ENCODE measurements at regions not wholly inside any gene's neighbourhood (a gene's known extent, or its start where the extent isn't known, plus 50 kb on each side); places are given as distances from the start of the nearest gene placed in this dataset.

DNA sequence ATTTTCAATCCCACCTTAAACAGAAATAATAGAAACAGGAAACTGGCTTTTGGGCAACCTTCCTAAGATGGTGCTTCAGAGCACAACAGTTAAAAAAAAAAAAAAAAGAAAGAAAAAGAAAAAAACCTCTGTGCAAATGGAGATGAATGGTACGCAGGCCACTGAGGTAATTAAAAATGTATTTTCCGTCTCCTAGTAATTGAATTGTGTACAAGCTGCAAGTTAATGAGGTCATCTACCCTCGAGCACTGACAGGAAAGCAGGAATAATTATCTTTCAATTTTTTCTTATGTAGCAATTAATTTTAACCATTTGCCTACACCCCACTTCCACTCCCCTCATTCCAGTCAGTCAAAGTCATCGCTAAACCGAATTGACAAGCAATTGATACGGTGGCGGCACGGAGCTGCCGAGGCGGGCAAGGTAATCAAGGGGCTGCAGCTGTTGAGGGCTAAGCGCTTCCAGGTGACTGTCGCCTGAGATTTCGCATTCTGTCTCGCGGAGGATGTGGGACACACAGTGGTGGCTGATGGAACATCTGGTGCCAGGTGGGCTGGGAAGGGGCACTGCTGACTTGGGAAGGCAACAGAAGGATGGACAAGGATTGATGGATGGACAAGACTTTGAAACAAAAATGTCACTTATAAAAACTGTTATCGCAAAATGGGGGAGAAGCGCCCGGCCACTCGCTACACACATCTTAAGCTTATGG is 109.4 kb downstream of the RCN1 start:
- DNase-seq (ENCODE audit: extremely low read depth, low read depth, low spot score) = no peak

DNA sequence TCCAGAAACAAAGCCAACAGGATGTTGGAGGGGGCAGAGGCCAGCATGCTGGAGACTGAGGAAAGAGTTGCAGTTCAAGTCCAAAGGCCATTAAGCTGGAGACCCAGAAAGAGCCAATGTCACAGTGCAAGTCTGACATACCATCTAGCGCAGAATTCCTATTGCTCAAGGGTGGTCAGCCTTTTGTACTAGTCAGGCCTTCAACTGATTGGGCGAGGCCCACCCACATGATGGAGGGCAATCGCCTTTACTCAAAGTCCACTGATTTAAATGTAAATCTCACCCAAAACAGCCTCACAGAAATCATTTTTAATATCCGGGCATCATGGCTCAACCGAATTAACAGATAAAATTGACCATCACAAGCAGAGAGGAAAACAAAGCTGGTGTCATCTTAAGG is 113.9 kb downstream of the RCN1 start:
- DNase-seq (ENCODE audit: extremely low read depth, low read depth, low spot score) = no peak

DNA sequence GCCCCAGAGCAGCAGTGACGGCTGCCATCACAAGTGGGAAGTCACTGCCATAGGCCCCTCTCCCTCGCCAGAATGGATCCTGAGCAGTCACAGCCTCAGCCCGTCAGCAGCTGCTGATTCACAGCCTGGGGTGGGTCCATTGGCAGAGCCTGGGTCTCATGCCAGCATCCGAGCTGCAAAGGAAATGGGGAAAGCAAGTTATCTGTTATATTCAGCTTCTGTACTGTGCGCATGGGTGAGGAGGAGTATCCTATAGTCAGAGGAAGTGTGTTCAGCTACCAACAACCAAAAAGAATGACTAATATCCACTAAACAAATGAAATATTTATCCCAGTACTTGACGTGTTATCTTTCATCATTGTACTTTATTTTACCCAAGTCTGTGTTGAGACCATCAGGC is 119.7 kb downstream of the RCN1 start:
- DNase-seq (ENCODE audit: extremely low read depth, low read depth, low spot score) = no peak

DNA sequence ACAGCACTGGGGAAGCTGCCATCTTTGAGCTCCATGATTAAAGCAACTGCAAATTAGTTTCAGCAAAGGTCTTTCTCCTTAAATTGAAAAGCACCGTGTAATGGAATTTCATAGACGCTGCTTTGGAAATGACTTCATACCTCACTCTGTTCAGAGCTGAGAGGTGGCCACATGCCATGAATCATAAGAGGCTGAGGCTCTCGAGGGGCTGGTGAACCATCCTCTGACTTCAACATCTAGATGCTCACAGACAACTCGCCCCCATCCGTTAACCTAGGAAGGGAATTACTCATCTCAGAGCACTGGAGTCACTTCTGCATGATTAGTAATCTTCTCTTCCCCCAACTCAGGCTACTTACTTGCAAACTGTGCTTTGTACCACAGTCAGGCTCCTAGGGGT is 122.3 kb downstream of the RCN1 start:
- no peak for DNase-seq (ENCODE audit: extremely low read depth, low read depth, low spot score)

DNA sequence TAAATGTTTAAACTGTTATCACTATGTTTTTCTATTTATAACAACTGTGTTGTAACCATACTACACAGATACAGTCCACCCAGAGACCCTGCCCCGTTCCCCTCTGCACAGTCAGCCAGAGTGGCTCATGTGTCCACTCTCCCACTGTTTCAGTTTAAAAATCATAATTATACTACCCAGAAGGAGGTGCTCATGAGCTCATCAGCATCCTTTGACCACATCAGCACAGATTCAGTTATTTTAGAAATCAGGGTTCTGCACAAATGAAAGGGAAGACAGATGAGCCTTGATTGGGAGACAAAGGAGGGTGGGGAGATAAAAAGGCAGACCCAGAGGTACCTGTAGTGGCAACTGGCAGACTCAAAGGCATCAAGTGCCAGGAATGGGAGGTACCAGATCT is 124.3 kb downstream of the RCN1 start:
- DNase-seq (ENCODE audit: extremely low read depth, low read depth, low spot score) = no peak

DNA sequence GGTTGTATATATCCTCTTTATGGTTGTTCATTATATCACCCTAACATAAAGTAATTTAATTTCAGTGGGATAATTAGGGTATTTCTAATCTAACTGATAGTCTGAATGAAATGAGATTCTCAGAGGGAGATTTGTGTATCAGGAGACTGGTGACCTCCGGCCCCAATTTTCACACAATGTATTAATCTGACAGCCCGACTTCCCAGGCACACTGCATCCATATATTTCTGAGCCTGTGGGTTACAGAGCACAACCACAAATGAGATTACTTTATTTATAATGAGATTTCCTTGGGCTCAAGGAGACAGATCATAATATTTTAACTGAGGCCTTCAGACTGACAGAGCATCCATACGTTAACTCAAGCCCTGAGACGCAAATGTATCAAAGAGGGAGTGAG is 125.9 kb downstream of the RCN1 start:
- no peak for DNase-seq (ENCODE audit: extremely low read depth, low read depth, low spot score)

DNA sequence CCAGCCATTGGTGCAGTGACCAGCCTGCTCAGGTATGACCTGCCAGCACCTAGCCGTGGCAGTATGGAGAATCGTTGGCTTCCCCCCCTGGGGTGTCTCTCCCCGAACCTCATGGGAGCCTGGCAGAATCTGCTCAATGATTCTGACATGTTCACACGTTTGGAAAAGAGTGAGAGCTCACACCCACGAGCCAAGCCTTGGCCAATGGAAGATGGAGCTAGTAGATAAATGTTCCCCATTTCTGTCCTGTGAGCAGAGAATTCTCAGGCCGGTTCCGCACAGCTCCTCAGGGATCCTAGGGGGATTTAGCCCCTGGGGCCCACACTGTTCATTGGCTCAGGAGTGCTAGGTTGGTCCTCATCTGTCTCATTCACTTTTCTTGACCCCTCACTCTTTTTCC is 128.4 kb downstream of the RCN1 start:
- DNase-seq (ENCODE audit: extremely low read depth, low read depth, low spot score) = no peak

DNA sequence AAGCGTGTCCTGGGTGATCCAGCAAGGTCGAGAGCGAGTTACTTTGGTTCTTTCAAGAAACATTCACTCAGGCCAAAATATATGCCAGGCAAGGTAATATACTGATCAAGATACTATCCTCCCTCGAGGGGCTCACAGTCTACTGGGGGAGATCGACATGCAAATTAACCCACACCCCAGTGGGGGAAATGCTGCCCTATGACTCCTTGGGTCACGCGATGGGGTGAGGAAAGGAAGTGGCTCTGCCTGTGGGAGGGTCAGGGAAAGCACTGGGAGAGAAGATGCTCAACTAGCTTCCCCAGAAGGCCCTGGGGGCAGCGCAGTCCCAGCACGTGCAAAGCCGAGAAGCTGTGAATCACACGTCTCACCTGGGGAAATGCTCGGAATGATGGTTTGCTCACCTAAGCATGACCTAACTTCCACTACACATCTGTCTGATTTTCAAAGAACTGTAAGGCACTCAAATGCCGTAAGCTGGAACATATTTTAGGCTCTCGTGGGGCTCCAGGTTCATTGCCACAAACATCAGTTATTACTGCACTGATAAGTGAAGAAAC is 130.7 kb downstream of the RCN1 start:
- DNase-seq (ENCODE audit: extremely low read depth, low read depth, low spot score) = no peak

DNA sequence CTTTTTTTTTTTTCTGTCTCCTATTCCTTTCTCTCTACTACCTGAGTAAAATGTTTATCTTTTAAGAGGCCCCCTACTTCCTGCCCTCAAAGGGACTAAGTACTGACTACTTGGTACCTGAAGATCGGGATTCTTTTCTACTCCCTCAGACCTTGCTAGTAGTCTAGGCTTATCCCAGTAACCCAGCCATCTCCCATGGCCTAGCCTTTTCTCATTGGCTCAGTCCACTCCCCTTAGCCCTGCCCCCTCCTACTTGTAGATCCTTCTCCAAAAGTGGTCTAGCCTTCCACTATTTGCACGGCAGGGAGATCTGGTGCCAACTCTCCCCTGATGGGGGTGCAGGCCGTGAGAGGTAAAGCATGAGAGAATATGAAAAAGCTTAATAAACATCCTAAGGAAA is 133.7 kb downstream of the RCN1 start:
- no peak for DNase-seq (ENCODE audit: extremely low read depth, low read depth, low spot score)

DNA sequence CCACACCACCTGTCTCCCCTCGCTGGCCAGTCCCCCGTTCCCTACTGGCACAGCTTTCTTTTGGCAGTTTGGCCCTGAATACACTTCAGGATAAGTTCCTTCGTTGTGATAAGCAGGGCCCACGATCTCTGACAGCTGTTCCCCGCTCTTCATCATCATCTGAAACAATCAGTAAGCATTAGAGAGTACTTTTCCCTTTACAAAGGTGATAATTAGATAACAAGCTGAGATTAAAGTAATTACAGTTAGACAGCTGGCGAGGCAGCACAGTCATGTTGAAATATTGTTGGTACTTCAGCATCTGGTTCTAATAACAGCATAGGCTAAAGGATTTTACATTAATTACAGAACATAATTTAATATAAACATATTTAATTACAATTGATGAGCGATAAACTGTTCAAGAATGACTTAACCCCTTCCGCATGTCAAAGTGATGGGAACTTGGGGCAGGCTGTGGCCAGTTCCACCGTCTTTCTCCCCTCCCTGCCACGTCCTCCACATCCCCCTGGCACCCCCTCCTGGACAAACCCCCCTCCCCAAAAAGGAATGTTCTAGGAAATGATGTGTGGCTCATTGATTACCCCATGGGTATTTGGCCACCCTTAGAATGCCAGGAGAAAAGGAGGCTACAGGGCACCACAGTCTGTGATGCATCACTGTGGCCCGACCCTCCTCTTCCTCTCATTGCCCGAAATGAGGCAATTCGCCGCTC is 134.9 kb downstream of the RCN1 start:
- no peak for DNase-seq (ENCODE audit: extremely low read depth, low read depth, low spot score)

DNA sequence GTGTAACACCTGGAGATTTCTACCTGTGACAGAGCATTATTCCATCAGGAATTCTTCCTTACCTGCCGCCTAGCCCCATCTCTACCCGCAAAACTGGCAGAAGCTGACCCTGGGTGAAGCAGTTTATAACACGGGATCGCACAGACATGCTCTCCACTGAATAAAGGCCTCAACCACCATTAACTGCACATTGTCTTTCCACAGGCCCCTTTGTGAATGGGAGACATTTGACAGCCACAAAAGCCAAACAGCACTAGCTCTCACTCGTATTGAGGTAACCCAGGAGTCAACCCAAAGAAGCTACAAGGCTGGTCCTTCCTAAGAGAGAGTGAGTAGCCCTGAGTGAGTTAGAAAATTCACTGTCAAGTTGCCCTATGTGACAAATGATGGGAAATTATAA is 135.6 kb downstream of the RCN1 start:
- DNase-seq (ENCODE audit: extremely low read depth, low read depth, low spot score) = no peak

DNA sequence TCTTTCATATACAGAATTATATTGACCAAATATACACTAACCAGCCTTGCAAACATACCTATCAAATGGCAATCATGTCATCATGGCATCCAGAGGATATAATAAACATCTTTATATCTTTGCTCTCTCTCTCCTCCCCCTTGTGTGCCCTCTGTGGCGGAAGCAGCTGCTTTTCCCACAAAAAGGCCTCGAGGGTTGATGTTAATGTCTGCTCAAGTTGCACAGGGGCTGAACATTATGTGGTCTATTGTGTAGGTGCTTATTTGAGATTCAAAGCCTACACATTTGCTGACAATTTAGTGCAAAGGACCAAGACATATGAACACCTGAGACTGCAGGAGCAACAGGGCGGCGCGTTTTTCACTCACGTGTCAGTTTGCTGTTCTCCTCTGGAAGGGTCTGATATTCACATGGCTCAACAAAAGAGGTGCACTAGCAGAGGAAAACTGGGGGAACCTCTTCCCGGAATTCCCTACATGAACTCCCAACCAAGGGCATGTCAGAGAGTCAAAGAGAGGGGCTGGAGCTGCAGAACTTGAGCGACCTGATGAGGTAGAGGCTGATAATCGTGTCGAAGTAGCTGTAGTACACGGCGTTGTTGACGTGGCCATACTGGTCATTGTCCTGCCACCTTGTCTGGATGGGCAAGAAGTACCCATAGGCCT is 138.8 kb downstream of the RCN1 start:
- DNase-seq (ENCODE audit: extremely low read depth, low read depth, low spot score) = no peak

DNA sequence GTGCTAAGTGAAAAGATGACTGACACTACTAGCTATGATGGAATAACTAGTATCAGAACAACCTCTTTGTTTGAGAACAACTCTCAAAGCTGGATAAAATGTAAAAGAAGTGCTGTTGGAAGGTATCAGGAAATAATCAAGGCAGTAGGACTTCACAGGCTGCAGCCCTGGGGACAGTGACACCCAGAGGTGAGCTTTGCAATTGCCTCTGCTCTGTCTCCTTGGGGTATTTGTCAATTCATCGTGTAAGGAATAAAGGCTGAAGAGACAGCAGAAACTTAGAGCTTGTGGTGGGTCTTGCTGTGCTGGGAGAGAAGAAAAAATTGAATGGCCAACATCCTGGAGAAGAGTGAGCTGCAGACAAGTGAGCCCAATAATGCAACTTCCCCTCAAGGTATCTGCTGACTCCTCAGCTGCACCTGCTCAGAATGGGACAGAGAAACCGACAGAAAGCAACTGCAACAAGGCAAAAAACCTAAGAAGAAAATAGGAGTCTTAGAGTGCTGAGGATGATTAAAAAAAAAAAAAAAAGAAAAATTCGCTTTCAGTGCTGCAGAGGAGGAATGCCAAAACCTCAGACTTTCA is 141.1 kb downstream of the RCN1 start:
- DNase-seq (ENCODE audit: extremely low read depth, low read depth, low spot score) = no peak

DNA sequence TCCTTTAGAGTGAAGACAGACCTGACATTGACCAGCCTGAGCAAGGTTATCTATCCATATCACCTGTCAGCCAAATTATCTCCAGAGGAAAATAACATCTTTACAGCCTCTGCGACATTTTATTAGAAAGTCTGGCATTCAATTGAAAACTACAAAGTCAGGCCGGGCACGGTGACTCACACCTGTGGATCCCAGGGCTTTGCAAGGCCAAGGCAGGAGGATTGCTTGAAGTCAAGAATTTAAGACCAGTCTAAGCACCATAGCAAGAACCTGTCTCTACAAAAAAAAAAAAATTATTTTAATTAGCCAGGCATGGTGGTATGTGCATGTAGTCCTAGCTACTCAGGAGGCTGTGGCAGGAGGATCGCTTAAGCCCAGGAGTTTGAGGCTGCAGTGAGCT is 141.6 kb downstream of the RCN1 start:
- DNase-seq (ENCODE audit: extremely low read depth, low read depth, low spot score) = no peak

DNA sequence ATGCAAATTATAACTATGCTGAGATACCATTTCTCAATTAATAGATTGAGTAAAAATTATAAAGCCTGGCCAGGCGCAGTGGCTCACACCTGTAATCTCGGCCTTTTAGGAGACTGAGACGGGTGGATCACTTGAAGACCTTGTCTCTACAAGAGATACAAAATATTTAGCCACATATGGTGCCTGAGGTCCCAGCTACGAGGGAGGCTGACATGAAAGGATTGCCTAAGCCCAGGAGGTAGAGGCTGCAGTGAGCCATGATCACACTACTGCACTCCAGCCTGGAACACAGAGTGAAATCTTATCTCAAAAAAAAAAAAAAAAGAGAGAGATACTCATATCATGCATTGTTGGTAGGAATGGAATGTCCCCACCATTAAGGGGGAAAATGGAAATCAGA is 142.4 kb downstream of the RCN1 start:
- no peak for DNase-seq (ENCODE audit: extremely low read depth, low read depth, low spot score)

DNA sequence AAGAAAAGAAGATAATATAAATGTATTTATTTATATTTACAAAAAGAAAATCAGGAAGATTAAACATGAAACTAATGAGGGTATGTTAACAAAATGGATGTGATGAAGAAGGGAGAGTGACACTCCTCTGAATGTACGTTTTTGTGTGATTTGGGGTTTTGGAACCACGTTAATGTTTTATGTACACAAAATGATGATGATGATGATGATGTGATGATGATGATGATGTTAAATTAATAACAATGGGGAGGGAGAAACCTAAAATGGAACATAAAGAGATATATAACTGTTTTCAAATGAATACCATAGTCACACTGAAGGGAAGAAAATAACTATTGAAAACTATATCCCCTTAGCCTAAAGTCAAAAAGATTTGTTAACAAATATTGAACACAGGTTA is 143.1 kb downstream of the RCN1 start:
- DNase-seq (ENCODE audit: extremely low read depth, low read depth, low spot score) = no peak

DNA sequence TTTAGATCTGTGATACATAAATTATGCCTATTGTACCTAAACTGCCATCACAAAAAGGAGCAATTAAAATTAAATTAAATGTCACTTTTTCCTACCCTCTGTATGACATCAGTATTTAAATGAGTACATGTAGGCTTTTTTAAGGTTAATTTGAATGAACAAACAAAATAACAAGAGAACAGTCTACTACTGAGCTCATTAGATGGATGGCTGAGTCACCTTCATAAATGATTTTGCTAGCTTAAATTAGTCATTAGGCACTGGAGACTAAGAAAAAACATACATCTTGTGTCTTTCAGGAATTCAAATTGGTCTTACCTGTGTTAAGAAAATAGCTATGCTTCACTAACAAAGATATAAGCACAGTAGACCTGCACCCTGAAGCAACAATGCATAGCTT is 153.6 kb downstream of the RCN1 start:
- no peak for DNase-seq (ENCODE audit: extremely low read depth, low read depth, low spot score)

DNA sequence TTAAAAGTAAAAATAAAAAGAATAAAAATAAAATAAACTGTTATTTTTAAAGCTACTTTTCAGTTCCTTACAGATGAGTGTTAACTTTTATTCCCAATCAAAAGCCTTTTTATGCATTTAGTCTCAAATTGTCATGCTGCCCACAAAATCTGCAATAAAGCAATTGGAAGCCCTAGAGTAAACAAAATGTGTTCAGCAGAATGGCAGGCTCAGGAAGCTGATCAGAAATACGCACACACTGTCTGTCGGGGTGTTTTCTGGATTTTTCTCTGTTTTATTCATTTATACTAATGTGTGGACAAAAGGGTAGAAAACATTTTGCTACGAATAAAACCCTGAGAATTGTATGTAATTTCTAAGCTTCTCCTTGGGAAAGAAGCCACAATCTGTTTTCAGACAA is 162.8 kb downstream of the RCN1 start:
- DNase-seq (ENCODE audit: extremely low read depth, low read depth, low spot score) = no peak

DNA sequence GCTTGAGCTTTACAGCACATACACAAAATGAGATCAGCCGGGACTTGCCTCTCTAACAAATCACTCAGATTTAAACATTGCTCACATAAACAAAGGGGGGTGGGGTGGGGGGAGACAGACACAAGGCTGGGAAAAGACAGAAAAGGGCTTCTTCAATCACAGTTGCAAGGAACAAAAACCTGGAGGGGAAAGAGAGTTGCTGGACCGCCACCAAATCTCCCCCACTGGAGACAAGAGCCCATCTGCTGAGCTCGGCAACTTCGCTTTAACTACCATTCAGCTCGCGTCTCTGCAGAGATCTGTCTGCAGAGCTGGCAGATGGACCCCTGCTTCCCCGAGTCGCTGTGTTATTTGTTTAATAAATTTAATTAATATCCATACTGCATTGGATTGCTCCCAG is 165.0 kb downstream of the RCN1 start:
- no peak for DNase-seq (ENCODE audit: extremely low read depth, low read depth, low spot score)

DNA sequence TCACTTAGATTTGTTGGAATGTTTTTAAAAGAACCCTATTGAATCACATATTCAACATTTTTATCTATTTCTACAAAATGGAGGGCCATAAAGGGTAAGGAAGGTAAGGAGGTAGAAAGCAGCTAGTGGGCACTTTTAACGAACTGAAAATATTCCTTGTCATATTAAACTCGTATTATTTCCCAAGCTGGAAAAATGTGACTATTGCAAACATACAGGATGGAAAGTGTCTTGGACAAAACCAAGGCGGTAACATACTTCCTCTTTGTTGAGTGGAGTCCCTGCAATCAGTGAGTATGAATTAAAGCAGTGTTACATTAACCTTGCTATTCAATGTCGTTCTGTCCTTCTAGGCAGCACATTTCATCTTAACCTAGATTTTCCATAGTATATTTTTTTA is 165.6 kb downstream of the RCN1 start:
- DNase-seq (ENCODE audit: extremely low read depth, low read depth, low spot score) = no peak

DNA sequence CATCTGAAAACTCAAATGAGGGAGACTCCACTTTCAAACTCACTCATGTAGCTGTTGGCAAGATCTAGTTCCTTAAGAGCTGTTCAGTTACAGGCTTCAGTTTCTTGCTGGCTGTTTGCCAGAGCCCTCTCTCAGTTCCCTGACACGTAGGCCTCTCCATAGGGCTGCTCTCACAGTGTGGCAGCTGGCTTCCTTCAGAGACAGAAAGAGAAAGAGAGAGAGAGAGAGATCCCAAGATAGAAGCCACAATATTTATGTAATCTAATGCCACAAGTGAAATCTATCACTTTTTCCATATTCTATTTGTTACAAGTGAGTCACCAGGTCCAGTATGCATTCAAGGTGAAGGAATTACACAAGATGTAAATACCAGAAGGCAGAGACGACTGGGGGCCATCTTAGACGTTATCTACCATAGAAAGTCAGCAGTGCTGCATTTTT is 168.8 kb downstream of the RCN1 start:
- DNase-seq (ENCODE audit: extremely low read depth, low read depth, low spot score) = no peak

All from glomerular endothelial cell (primary cell).